Hematopoietic multipotent progenitor cell treated with erythropoietin and hydrocortisone succinate and interleukin-3 and kit ligand, for 6 days (in vitro differentiated cells): ENCODE measurements at regions not wholly inside any gene's neighbourhood (a gene's known extent, or its start where the extent isn't known, plus 50 kb on each side); places are given as distances from the start of the nearest gene placed in this dataset.
"Not testable (repeated sequence)": the region's sequence is repeated elsewhere in the genome, so short reads cannot be mapped to it uniquely, and the experiment has no call there.

Source experiments
- DNase-seq: peaks from one replicate; pipeline ENCODE4 v3.0.0-alpha.2; 2015

- not testable (repeated sequence) for DNase-seq
These were observed 1263.2 kb downstream of the REEP3 start for GRCh38 chr10:64784451-64784850.

- DNase-seq, result no peak
These were observed 1264.6 kb downstream of the REEP3 start for GRCh38 chr10:64785816-64786215.

GRCh38 chr10:64786989-64787388 is 1265.8 kb downstream of the REEP3 start:
- no peak for DNase-seq

- no peak for DNase-seq
These were observed 1274.6 kb downstream of the REEP3 start for GRCh38 chr10:64795847-64796246.

GRCh38 chr10:64798297-64798696 is 1277.1 kb downstream of the REEP3 start:
- no peak for DNase-seq

GRCh38 chr10:64808233-64808632 is 1287.0 kb downstream of the REEP3 start:
- DNase-seq, result not testable (repeated sequence)

- DNase-seq, result not testable (repeated sequence)
These were observed 1288.8 kb downstream of the REEP3 start for GRCh38 chr10:64810046-64810445.

- DNase-seq, result peak; percentile 2
These were observed 1292.2 kb downstream of the REEP3 start for GRCh38 chr10:64813391-64813790.

GRCh38 chr10:64814201-64814600 is 1293.0 kb downstream of the REEP3 start:
- no peak for DNase-seq

GRCh38 chr10:64829888-64830412 is 1308.7 kb downstream of the REEP3 start:
- DNase-seq, result no peak

GRCh38 chr10:64830869-64831268 is 1309.7 kb downstream of the REEP3 start:
- DNase-seq, result no peak

GRCh38 chr10:64840341-64840740 is 1319.1 kb downstream of the REEP3 start:
- DNase-seq, result no peak

- DNase-seq, result no peak
These were observed 1325.5 kb downstream of the REEP3 start for GRCh38 chr10:64846700-64847099.

GRCh38 chr10:64855941-64856340 is 1334.7 kb downstream of the REEP3 start:
- DNase-seq, result no peak

- DNase-seq, result no peak
These were observed 1338.7 kb downstream of the REEP3 start for GRCh38 chr10:64859911-64860310.

GRCh38 chr10:64863836-64864235 is 1342.6 kb downstream of the REEP3 start:
- DNase-seq, result no peak

GRCh38 chr10:64867501-64867962 is 1346.3 kb downstream of the REEP3 start:
- DNase-seq, result peak; percentile 91

GRCh38 chr10:64873088-64873487 is 1351.9 kb downstream of the REEP3 start:
- no peak for DNase-seq

- no peak for DNase-seq
These were observed 1352.8 kb downstream of the REEP3 start for GRCh38 chr10:64873959-64874358.

GRCh38 chr10:64880546-64880945 is 1359.3 kb downstream of the REEP3 start:
- DNase-seq, result no peak

- no peak for DNase-seq
These were observed 1360.1 kb downstream of the REEP3 start for GRCh38 chr10:64881257-64881656.

GRCh38 chr10:64896582-64896981 is 1375.4 kb downstream of the REEP3 start:
- no peak for DNase-seq

GRCh38 chr10:64906311-64906710 is 1385.1 kb downstream of the REEP3 start:
- DNase-seq, result not testable (repeated sequence)

GRCh38 chr10:64924306-64924705 is 1403.1 kb downstream of the REEP3 start:
- not testable (repeated sequence) for DNase-seq

- no peak for DNase-seq
These were observed 1430.8 kb downstream of the REEP3 start for GRCh38 chr10:64952042-64952441.
